IMR-90 (cell line): ENCODE measurements at regions not wholly inside any gene's neighbourhood (a gene's known extent, or its start where the extent isn't known, plus 50 kb on each side); places are given as distances from the start of the nearest gene placed in this dataset.

Source experiments
- ATAC-seq: fragments of 200-7000 bp; cut with Tn5 transposase; 2 replicates; pipeline ENCODE4 v1.9.1; 2020; ENCODE audit warnings: low read depth, mild to moderate bottlenecking, moderate library complexity
- BruUV-seq: library from RNA; stranded (reverse); fragments of 400-500 nt; replicated peaks from 2 replicates; lab custom pipeline; 2021; lab: Mats Ljungman, UMichigan
- CTCF ChIA-PET: fragments of 300-600 bp; formaldehyde crosslinking; extraction: SDS; loops from one replicate; lab custom pipeline; 2021; ENCODE audit warnings: antibody characterized with exemption; lab: Yijun Ruan, JAX
- POLR2A ChIA-PET: fragments of 300-600 bp; sonication (Branson Sonifier 250); formaldehyde crosslinking; loops from one replicate; lab custom pipeline; 2022; ENCODE audit warnings: antibody characterized with exemption; ENCODE audit not compliant: unreplicated experiment; lab: Charles Lee
- DNase-seq: peaks from one replicate; pipeline ENCODE4 v3.0.0; 2013
- H2AFZ ChIP-seq: replicated peaks from 2 replicates; pipeline ENCODE3; 2013; ENCODE audit warnings: low read length, mild to moderate bottlenecking; ENCODE audit not compliant: poor library complexity
- H2AK5ac ChIP-seq: 2 replicates; pipeline ENCODE4 v1.6.1; 2013; ENCODE audit warnings: low read depth, low read length, inconsistent platforms
- H2AK9ac ChIP-seq: replicated peaks from 2 replicates; pipeline ENCODE3; 2013; ENCODE audit warnings: mild to moderate bottlenecking, low read depth, low read length, moderate library complexity; ENCODE audit not compliant: poor library complexity
- H2BK120ac ChIP-seq: 2 replicates; pipeline ENCODE4 v1.6.1; 2013; ENCODE audit warnings: low read depth, low read length, inconsistent platforms
- H2BK15ac ChIP-seq: 3 replicates; pipeline ENCODE4 v1.6.1; 2013; ENCODE audit warnings: low read depth, low read length, inconsistent platforms
- H2BK20ac ChIP-seq: 2 replicates; pipeline ENCODE4 v1.6.1; 2013; ENCODE audit warnings: low read depth, mild to moderate bottlenecking, inconsistent platforms, low read length, moderate library complexity
- H2BK5ac ChIP-seq: 2 replicates; pipeline ENCODE4 v1.6.1; 2013; ENCODE audit warnings: mild to moderate bottlenecking, low read depth, low read length, inconsistent platforms; ENCODE audit not compliant: poor library complexity, severe bottlenecking
- H3K14ac ChIP-seq: replicated peaks from 2 replicates; pipeline ENCODE4 v1.6.1; 2013; ENCODE audit warnings: low read depth, low read length, inconsistent platforms
- H3K18ac ChIP-seq: 2 replicates; pipeline ENCODE4 v1.6.1; 2013; ENCODE audit warnings: low read depth, low read length, control low read depth
- H3K23ac ChIP-seq: 2 replicates; pipeline ENCODE4 v1.6.1; 2013; ENCODE audit warnings: low read depth, low read length, inconsistent platforms
- H3K27ac ChIP-seq: 2 replicates; pipeline ENCODE4 v1.5.1; 2013; ENCODE audit warnings: mild to moderate bottlenecking, control low read depth, low read length; ENCODE audit not compliant: insufficient read depth
- H3K27me3 ChIP-seq: 2 replicates; pipeline ENCODE4 v1.6.1; 2013; ENCODE audit warnings: low read length; ENCODE audit not compliant: control insufficient read depth, insufficient read depth
- H3K36me3 ChIP-seq: 2 replicates; pipeline ENCODE4 v1.6.1; 2013; ENCODE audit warnings: low read length, mixed read lengths; ENCODE audit not compliant: control insufficient read depth, insufficient read depth
- H3K4ac ChIP-seq: 2 replicates; pipeline ENCODE4 v1.6.1; 2013; ENCODE audit warnings: low read depth, low read length, inconsistent platforms
- H3K4me1 ChIP-seq: 2 replicates; pipeline ENCODE4 v1.6.1; 2013; ENCODE audit warnings: low read length, mixed read lengths; ENCODE audit not compliant: control insufficient read depth, insufficient read depth
- H3K4me2 ChIP-seq: 2 replicates; pipeline ENCODE4 v1.6.1; 2013; ENCODE audit warnings: low read depth, mild to moderate bottlenecking, control low read depth, low read length, moderate library complexity
- H3K4me3 ChIP-seq: 2 replicates; pipeline ENCODE4 v1.5.1; 2013; ENCODE audit warnings: low read depth, mild to moderate bottlenecking, control low read depth, low read length, moderate library complexity; ENCODE audit not compliant: insufficient read depth
- H3K56ac ChIP-seq: 2 replicates; pipeline ENCODE4 v1.6.1; 2013; ENCODE audit warnings: low read length, inconsistent platforms; ENCODE audit not compliant: insufficient read depth; ENCODE audit errors: extremely low read depth
- H3K79me1 ChIP-seq, 2 experiments: 2 replicates each; pipeline ENCODE4 v1.6.1; 2013; ENCODE audit warnings: low read length in 2 of 2, inconsistent platforms in 1 of 2, low read depth in 1 of 2
- H3K9ac ChIP-seq: 2 replicates; pipeline ENCODE4 v1.6.1; 2013; ENCODE audit warnings: low read depth, low read length, control low read depth
- H3K9me1 ChIP-seq: 2 replicates; pipeline ENCODE4 v1.6.1; 2013; ENCODE audit warnings: low read length, inconsistent platforms; ENCODE audit not compliant: insufficient read depth
- H3K9me3 ChIP-seq: 2 replicates; pipeline ENCODE4 v1.6.1; 2013; ENCODE audit warnings: low read length; ENCODE audit not compliant: control insufficient read depth, insufficient read depth
- H4K20me1 ChIP-seq: 2 replicates; pipeline ENCODE4 v1.6.1; 2013; ENCODE audit warnings: low read length, inconsistent platforms; ENCODE audit not compliant: insufficient read depth
- H4K5ac ChIP-seq: 2 replicates; pipeline ENCODE4 v1.6.1; 2013; ENCODE audit warnings: mild to moderate bottlenecking, low read depth, low read length, control low read depth
- H4K8ac ChIP-seq, 2 experiments: 2 replicates each; pipeline ENCODE4 v1.6.1; 2013; ENCODE audit warnings: low read depth in 2 of 2, low read length in 2 of 2, control low read depth in 1 of 2, inconsistent platforms in 1 of 2
- H4K91ac ChIP-seq: 2 replicates; pipeline ENCODE4 v1.6.1; 2013; ENCODE audit warnings: low read depth, low read length, inconsistent platforms; ENCODE audit not compliant: insufficient read depth
- MAFK ChIP-seq: IDR thresholded peaks from 2 replicates; pipeline ENCODE4 v1.6.1; 2012; ENCODE audit warnings: low read depth, low read length, improper control_type of control experiment
- RCOR1 ChIP-seq: IDR thresholded peaks from 2 replicates; pipeline ENCODE4 v1.6.1; 2012; ENCODE audit warnings: mild to moderate bottlenecking, low read length, improper control_type of control experiment; ENCODE audit not compliant: insufficient replicate concordance
- WGBS, 2 experiments: methylation state at CpG; one replicate each; pipeline versions ENCODE4 v1.1.5 to v1.1.7; 2013; ENCODE audit warnings: missing lambda C conversion rate in 2 of 2; ENCODE audit not compliant: insufficient read length in 1 of 2; ENCODE audit errors: extremely low coverage in 2 of 2; 5-methylcytosine and 5-hydroxymethylcytosine counted together
- dilution Hi-C: fragments of 300-500 bp; cut with HindIII; formaldehyde crosslinking; loops from one replicate; pipeline ENCODE4 v1.14.3; 2018; ENCODE audit warnings: low sequenced_read_pairs; ENCODE audit not compliant: unreplicated experiment
- in situ Hi-C: fragments of 300-500 bp; cut with MboI; formaldehyde crosslinking; loops from 3 replicates; pipeline ENCODE4 v1.14.3; 2019; ENCODE audit warnings: low sequenced_read_pairs, inconsistent platforms, mixed read lengths
- intact Hi-C: fragments of 100-400 bp; cut with micrococcal nuclease; formaldehyde crosslinking; loops from 2 replicates; pipeline ENCODE4 v1.10.0; 2022

DNA sequence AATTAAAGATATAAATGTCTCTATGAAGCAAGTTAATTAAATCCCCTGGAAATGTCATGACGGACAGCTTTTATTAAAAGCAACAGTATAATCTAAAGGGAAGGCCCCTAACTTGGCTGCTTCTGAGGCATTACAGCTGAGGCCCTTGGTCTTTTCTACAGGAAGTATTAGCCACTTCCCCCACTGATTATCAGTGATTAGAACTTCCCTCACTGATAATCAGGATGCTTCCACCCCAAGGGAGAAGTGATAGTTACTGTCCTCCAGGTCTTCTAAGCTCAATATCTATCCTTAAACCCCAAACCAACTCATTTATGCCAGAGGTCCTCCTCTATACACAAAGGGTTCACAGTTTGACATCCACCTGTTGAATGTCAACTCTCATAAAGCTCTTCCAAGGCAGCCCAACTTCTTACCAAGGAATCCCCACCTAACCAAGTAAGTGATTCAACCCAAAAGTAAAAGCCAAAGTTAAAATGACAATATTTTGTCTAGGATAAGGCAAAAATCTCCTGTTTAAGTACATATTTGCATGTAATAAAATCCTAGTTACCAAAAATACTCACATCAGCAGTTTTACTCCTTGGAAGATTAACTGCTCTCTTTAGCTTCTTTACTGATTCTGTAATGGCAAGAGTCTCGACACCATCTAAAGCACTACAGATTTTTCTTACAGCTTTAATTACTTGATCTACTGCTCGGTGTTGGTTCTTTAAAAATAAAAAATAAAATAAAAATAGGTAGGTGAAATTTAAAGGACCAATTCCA lies 58.6 kb upstream of the RPS13 start:
- no peak overlapping the region for H2BK15ac ChIP-seq
- no peaks in the 10 kb centered on the region for H3K79me1 ChIP-seq
- POLR2A ChIA-PET = no interaction called here
- no peak for ATAC-seq
- no peak overlapping the region for H4K5ac ChIP-seq
- H2AFZ ChIP-seq = no peak overlapping the region
- H3K14ac ChIP-seq = no peak overlapping the region
- CTCF ChIA-PET = interaction anchor here (0.6 kb wide), 1 partner anchor 49 kb away, joined by 3 read pairs; no protein-coding TSS in a partner anchor
- H3K56ac ChIP-seq = no peak overlapping the region
- no TSS peak for BruUV-seq
- no peaks in the 10 kb centered on the region for H4K20me1 ChIP-seq
- H2BK120ac ChIP-seq = no peak overlapping the region
- no peaks in the 10 kb centered on the region for H3K4me1 ChIP-seq
- no peak overlapping the region for H3K4me2 ChIP-seq
- no peak overlapping the region for H3K4me3 ChIP-seq
- H4K8ac ChIP-seq = no peak overlapping the region
- H2BK20ac ChIP-seq = no peak overlapping the region
- H2AK9ac ChIP-seq = no peak overlapping the region
- H3K18ac ChIP-seq = no peak overlapping the region
- WGBS, 2 experiments = no CpG with 5 or more reads among the region's 3 CpGs
- H3K27ac ChIP-seq = no peak overlapping the region
- no peak overlapping the region for H3K9ac ChIP-seq
- TF ChIP-seq RCOR1 (no peak), MAFK (peak; percentile 76)
- no peak overlapping the region for H2BK5ac ChIP-seq
- no peaks in the 10 kb centered on the region for H3K9me1 ChIP-seq
- H3K23ac ChIP-seq = no peak overlapping the region
- in situ Hi-C loops (no loop called here), dilution Hi-C loops (no loop called here), intact Hi-C loops (no loop called here)
- H3K27me3 ChIP-seq = no peaks in the 10 kb centered on the region
- no peak overlapping the region for H3K4ac ChIP-seq
- H4K91ac ChIP-seq = no peak overlapping the region
- peaks cover 13% of the 10 kb centered on the region for H3K36me3 ChIP-seq
- no peak for DNase-seq
- no peak overlapping the region for H2AK5ac ChIP-seq
- H3K9me3 ChIP-seq = no peaks in the 10 kb centered on the region
